A673 (cell line): ENCODE measurements at regions not wholly inside any gene's neighbourhood (a gene's known extent, or its start where the extent isn't known, plus 50 kb on each side); places are given as distances from the start of the nearest gene placed in this dataset.

Experiments used
- CTCF ChIP-seq: fragments of 300-800, 200-600 bp; sonication (generic); conservative IDR thresholded peaks from 2 replicates; pipeline ENCODE4 v1.5.1; 2017; ENCODE audit warnings: low read depth, mild to moderate bottlenecking, antibody characterized with exemption, low read length, moderate library complexity, mixed read lengths
- EZH2 ChIP-seq: fragments of 200-600 bp; sonication (generic); IDR thresholded peaks from 2 replicates; pipeline ENCODE4 v1.6.1; 2017; ENCODE audit warnings: borderline replicate concordance, low read depth, mild to moderate bottlenecking, mixed read lengths, antibody characterized with exemption, low read length; ENCODE audit not compliant: poor library complexity, severe bottlenecking

DNA sequence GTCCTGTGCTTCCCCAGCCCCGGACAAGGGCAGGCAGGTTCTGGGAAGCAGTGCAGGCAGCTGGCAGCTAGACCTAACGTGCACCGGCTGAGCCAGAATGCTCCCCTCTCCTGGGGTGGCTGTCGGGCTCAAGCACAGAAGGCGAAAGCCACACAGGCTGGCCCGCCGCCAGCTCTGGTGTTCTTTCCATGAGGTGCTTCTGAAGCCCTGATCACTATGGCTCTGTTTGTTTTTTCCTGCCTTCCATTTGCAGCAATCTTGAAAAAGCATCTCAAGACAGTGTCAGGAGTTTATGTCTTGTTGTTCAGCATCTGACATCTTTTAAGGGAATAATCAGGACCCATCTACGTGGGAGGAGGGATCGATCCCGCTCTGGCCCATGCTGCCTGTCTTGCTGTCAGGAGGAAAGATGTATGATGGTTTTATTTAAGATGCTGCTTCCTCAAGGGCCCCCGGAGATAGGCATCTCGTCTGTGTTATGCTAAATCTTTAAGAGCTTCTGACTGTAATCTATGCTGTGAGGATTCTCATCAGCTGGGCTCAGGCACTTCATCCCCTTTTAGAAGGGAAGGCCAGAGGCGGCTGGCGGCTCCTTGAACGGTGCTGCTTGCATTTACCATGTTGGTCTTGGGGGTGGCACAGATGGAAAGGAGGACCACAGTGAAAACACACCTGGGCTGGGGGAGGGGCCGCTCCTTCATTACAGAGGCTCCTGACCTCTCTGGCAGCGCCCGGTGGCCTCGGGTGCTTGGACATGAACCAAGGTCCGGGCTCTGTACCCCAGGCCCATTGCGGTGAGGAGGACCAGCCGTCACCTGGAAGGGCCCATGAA is 118.5 kb upstream of the HDAC4 start:
- TF ChIP-seq CTCF (no peak), EZH2 (no peak)
